GM19025 (cell line): ENCODE measurements at regions not wholly inside any gene's neighbourhood (a gene's known extent, or its start where the extent isn't known, plus 50 kb on each side); places are given as distances from the start of the nearest gene placed in this dataset.
A peak's percentile ranks its signal among the peaks of the same experiment; 100 is the strongest.
"Not testable (repeated sequence)": the region's sequence is repeated elsewhere in the genome, so short reads cannot be mapped to it uniquely, and the experiment has no call there.

Source experiments
- ATAC-seq: cut with Tn5 transposase; IDR thresholded peaks from one replicate; pipeline ENCODE4 v1.9.1; 2021; ENCODE audit warnings: mild to moderate bottlenecking, low read depth, moderate library complexity; ENCODE audit not compliant: unreplicated experiment

DNA sequence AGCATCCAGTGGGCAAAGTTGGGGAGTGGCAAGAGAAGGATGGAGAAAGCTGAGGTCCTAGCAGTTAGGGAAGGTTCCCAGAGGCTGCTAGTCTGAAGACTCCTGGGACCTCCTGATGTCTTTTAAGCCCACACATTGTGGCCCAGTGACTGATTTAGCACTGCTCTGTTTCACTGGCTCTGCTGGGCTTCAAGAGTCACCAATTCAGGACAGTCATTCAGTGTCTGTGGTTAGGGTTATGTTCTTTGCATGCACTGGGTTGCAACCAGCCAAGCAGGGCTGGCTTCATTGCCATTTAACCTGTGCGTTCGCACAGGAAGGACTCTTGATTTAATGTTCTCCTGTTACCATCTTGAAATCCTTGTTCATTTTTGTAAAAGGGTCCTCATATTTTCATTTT lies 199.2 kb downstream of the ICOS start:
- no peak for ATAC-seq

DNA sequence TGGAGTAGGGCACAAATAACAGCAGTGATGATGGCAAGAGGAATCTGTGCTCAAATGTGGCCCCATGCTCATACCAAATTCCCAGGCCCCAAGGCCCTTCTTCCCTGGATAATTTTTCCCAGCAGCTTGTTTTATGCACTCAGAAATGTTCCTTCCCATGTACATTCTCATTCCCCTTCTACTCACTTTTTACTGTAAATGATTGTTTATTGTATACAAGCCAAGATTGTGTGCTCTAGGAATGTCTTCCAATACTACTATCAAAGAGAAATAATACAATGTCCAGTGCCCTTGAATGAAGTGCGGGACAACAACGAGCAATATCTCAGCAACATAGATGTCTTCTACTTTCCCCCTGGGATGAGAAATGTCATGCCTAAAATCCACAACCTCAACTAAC lies 201.6 kb downstream of the ICOS start:
- no peak for ATAC-seq

DNA sequence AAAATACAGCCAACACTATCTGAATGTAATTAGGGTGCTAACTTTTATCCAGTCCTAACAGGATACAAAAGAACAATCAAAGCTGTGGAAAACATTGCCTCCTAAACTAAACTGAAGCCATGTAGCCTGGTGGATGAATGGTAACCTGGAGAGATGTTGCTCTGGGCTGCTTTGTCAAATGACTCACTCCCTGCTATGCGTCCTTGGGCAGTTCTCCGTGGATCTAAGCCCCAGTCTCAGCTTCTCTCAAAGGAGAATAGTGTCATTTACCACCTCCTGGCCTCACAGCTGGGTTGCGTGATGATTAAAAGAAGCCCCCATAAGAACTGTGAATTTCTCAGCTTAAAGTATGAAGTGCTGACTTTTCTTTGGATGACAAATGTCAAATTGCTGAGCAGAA lies 203.7 kb downstream of the ICOS start:
- no peak for ATAC-seq

DNA sequence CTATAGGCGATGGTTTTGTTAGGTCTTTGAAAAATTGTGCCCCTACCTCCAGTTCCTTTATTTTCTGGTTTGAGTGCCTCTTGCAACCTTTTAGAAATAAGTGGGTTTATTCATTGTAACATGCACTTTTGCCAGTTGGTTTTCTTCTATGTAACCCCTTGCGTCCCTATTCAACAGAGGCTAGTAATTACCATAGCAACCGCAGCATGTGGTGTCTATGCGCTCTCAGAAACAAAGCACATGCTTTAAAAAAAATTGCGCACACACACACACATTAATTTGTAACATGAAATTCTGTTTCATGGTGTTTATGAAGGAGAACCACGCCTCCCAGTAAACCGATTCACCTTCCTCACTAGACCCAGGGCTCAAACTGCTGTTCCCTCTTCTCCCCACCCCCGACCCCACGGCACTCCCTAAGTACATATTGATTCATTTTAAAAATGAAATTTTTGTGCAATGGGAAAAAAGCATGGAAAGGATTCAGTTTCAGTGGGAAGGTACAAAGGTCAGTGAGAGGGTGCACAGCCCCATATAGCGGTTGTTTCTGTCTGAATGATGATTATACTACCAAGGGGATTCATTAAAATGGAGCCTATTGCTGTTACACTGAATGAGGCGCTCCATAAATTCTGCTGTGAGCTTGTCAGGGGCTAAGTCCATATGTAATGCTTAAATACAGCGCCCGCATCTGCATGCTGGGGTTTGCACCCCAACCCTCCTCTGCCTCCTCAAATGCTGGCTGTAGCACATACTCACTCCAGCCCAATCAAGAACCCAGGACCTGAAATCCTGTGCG lies 206.9 kb downstream of the ICOS start:
- ATAC-seq, result no peak

DNA sequence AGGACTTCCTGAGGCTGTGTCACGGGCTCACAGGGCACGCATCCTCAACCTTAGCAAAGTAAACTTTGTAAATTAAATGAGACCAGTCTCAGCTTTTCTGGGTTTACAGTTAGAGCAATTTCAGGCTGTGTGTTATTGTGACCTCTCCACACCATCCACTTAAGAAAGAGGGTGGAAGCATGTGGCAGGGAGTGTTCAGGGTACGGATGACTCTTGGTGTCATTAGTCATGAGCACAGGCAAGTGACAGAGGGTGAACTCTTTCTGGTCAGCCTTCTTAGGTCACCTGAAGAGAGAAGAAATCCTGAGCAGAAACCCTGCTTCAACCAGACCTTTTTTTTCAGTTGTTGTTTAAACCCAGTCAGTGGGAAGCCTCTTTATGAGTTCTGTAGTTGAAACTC lies 207.9 kb downstream of the ICOS start:
- ATAC-seq, result no peak

DNA sequence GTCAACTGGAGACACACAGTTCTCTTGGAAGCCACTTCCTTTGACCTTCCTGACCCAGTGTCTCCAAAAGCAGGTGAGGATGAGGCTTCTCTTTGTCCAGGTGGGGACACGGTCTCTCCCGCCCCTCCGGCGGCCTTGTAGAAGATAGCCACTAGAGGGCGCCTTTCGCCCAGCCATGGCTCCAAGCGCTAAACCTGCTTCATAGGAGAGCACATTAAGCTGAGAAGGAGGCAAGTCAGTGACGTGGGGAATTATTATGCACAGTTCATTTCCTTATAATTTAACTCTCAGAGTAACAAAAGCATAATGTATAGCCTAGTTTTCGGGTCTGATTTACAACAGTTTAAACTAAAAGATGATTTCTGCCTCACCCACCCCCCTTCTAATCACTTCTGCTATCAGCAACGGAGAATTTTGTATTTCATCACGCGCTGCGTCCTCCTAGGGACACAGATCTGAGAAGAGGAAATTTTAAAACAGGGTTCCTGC lies 208.7 kb downstream of the ICOS start:
- peak; percentile 96 for ATAC-seq

DNA sequence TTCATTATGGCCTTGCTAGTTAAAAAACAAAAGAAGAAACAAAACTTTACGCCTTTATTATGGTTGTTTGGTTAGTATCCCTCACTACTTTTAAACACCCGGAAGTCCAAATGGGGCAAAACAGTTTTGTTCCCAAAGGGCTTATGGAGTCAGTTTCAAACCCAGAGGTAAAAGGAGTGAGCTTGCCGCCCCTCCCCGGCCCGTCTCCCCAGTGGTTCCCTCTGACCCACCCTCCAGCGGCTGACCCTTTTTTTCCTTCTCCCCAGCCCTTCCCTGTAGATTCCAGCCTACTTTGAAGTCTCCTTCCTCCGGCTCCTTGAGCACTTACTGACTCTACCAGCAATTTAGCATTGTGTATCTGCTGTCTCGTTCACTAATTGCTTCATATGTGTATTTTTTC lies 209.2 kb downstream of the ICOS start:
- ATAC-seq, result no peak

DNA sequence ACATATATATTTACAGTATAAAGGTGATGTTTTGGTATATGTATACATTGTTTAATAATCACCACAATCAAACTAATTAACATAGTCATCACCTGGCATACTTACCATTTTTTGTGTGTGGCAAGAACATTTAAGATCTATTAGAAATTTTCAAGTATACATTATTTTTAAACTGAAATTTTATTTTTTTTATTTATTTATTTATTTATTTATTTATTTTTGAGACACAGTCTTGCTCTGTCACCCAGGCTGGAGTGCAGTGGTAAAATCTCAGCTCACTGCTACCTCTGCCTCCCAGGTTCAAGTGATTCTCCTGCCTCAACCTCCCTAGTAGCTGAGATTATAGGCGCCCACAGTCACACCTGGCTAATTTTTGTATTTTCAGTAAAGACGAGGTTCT lies 210.5 kb downstream of the ICOS start:
- ATAC-seq, result not testable (repeated sequence)

DNA sequence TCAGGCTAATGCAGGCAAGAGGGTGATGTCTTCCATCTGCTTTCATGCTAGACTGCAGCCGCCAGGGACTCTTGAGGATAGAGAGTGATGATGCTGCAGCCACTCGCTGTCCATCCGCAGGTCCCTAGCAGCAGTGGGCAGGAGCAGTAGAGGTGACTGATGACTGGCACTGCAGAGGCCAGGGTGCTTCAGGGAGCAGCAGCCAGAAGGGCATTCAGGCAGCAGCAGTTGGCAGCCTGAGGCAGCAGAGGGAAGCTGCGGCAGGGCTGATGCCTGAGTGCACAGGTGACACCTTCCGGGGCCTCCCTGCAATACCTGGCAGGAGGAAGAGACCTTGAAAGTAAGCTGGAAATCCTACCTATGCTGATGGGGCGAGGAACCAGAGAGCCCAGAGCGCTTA lies 214.2 kb downstream of the ICOS start:
- ATAC-seq, result no peak

DNA sequence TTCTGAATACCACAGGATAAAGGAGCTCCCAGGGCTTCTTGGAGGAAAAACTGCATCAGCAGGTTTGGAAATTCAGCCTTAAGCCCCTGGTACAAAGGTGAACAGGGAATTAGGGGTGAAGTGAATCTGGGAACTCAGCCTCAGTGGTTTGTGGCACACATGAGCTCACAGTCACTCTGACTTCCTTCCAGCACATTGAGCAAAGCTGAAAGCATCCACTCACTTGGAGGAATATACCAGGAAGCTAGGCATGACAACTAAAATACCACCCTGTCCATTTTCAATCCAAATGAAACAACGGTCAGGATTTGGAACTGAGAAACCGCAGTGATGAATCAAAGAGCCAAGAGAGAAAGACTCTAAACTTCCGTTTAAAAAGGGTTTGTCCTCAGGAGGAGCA lies 216.1 kb downstream of the ICOS start:
- ATAC-seq, result no peak

DNA sequence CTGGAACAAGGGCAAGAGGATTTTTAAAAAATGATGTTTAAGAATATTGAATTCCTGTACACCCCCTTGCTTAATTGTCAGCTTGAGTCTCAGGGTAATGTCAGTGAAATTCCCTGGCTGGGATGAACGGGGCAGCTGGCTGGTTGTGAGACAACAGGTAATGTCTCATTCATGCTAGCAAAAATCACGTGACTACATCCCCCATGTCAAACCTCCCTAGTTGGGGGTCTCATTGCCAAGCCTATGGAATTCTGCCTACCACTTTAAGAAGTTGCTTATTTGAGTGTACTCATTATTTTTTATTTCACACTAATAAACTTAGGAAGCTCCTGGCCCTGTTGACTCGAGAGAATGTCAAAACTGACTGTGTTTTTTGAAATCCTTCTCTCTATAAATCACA lies 218.3 kb downstream of the ICOS start:
- ATAC-seq, result no peak

DNA sequence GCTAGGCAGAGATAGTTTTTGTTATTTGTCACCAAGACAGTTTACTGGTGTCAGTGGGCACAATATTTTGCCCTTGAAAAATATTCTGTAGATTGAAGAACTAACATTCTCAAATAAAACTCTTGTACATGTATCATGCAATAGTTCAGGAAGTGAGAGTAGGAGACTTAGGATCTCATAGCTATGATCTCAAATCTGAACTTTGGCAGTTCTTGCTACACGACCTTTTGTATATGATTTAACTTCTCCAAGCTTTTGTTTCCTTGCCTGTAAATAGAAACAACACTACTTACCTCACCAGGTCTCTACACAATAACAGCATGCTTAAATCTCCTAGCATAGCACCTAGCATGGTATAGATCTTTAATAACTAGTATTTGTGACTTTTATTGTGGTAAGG lies 219.9 kb downstream of the ICOS start:
- ATAC-seq, result no peak

DNA sequence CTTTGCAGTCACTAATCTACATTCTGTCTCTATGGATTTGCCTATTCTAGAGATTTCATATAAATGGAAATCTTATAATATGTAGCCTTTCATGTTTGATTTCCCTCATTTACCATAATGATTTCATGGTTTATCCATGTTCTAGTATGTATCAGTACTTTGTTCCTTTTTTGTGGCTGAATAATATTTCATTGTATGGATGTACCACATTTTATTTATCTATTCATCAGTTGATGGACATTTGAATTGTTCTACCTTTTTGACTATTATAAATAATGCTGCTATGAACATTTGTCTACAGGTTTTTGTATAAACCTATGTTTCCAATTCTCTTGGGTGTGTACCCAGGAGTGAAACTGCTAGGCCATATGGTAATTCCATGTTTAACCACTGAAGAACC lies 221.1 kb downstream of the ICOS start:
- no peak for ATAC-seq

DNA sequence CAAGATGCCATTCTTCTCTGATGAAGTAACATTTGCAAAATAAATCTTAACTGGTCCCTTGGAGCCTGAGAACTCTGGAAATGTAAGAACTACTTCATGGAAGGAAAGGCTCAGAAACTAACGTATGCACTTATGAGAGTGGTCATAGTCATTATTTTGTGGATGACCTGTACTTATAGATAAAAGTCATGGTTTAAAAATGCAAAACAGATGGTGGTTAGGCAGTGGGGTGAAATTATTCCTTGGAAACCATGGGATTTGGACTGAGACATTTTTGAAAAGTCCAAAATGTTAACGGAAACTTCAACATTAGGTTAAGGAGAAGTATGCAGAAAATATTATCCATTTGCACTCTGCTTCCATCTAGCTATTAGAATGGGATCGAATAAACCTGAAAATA lies 223.0 kb downstream of the ICOS start:
- no peak for ATAC-seq

DNA sequence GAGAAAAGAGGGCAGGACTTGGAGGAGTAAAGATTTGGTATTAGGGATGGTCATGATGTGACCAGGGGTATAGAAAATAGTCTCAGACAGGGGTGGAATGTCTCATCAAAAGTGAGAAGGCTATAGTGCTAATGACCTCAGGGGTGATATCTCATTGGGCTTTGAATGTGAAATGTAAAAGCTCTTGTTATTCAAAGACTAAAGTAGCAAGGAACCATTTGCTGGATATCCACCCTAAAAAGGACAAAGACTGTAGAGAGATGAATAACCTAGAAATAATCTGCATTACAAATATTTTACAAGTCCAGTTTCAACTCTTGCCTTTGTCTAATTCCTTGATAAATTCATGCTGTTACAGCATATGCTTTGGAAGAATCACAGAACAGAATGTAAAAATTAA lies 224.4 kb downstream of the ICOS start:
- no peak for ATAC-seq

DNA sequence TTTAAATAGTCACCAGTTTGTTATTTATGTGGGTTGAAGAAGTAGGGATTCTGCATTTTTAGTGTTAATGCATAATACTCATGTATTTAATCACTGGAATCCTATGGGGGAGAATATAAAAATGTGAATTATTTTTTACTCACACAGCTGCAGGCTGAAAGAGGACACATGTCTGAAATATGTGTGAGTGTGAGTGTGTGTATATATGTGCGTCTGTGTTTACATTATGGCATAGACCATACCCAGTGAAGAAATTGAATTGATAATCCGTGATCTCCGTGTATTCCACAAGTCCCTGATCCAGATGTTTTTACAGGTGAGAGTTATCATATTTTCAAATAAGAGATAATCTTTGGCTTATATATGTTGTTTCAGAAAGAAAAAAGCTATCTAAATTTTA lies 225.3 kb downstream of the ICOS start:
- no peak for ATAC-seq

DNA sequence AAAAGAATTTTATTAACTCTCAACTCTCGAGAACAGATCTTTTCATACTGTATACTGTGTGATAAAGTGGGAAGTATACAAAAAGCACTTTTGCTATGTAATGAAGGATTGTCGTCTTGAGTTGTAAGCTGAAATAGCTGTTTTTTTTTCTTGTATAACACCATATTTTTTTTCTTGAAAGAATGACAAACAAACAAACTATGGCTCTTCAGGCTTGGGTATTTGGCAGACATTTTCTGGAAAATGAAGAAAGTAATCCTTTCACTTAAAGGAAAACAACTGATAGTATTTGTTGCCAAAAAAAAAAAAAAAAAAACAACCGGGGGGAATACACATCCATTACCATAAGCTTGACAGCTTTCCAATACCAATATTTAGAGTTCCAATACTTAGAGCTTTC lies 230.4 kb downstream of the ICOS start:
- no peak for ATAC-seq

DNA sequence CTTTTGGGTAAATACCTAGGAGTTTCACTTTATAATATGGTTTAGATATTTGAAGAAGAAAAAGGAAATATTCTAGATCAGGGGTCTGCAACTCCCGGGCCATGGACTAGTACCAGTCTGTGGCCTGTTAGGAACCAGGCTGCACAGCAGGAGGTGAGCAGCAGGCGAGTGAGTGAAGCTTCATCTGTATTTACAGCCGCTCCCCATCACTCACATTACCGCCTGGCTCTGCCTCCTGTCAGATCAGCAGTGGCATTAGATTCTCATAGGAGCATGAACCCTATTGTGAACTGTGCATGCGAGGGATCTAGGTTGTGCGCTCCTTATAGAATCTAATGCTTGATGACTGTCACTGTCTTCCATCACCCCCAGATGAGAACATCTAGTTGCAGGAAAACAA lies 231.1 kb downstream of the ICOS start:
- ATAC-seq, result not testable (repeated sequence)

DNA sequence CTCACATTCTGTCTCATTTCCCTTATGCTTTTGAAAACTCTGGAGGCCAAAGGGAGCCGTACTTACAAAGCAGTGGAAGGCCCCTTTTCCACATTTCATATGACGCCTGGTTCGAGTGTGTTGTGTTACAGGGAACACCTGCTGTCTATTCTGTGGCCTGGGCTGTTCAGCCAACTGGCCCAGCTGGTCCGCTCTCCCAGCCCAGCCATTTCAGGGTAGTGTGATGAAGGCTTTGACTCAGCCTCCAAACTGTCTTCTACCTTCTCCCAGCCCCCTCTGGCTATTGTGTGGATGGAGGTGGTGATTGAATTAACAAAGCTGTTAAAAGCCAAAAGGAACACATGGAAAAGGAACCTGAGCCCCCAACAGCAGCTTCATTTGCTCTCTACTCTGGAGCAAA lies 233.8 kb downstream of the ICOS start:
- ATAC-seq, result no peak

DNA sequence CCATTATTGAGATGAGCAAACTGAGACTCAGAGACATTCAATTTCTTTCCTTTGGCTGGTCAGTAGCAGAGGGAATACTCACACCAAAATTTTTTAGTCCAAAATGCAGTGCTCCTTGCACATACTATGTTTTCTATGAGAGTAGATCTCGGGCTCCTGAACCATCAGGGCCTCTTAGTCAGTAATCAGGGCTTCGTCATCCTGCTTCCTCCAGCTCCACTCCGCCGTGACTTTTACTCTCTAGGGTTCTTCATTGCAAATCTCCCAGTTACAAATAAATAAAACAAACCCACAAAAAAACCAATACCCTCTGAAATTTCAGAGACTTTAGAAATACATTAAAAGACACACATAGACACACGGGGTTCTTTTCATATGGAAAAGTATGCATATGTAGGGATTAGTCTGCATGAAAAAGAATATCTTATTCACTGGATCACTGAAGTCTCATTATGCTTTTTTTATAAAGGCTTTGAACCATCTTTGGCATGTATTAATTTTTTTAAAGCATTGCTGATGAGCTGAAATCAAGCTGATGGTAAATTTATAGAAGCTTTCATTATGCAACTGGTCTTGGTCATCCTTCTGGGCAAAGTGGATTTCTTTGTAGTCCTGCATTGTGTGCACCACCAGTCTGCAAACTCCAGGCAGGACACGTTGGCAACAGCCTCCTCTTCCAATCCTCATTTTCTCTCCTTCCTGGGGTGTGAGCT lies 235.0 kb downstream of the ICOS start:
- ATAC-seq, result no peak

DNA sequence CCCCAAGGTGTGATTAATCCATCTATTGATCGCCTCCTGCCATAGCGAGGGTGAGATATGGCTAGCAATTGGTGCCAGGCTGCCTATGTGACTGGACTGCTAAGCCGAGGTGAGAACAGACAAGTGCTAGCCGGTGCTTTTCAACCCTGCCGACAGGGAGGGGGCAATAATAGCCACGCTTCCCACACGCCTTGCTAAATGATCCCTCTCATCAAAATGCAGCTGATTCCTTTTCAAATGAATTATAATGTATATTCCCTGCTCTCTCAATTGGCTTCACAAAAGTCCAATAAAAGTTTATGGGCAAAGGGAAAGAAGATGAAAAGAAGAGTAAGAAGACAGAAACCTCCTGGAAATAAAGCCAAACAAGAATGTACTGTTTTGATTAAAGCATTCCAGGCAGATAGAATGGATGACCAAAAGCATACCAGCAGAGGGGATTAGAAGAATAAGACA lies 235.6 kb downstream of the ICOS start:
- ATAC-seq, result no peak

DNA sequence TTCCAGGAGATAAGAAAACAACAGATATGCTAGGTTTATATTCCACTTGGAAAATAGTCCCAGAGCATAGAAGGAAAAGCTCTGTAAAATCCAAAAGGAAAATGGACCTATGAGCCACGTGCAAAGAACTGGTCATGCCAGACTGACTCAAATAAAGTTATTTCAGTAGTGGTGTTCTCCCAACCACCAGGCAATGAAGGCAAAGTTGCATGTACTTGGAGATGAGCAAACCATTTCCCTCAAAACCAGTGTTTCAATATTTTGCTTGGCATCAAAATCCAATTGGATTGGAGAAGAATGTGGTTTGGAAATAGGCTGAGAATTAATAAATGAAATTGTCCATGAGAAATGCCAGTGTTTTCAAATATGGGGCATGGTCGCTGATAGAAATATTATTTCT lies 237.5 kb downstream of the ICOS start:
- ATAC-seq, result no peak
